Ishikawa (cell line): ENCODE measurements at regions not wholly inside any gene's neighbourhood (a gene's known extent, or its start where the extent isn't known, plus 50 kb on each side); places are given as distances from the start of the nearest gene placed in this dataset.

Source experiments
- CEBPB ChIP-seq: IDR thresholded peaks from 2 replicates; pipeline ENCODE4 v1.6.1; 2012
- CREB1 ChIP-seq: IDR thresholded peaks from 2 replicates; pipeline ENCODE4 v1.6.1; 2012; ENCODE audit warnings: low read depth
- EGR1 ChIP-seq: IDR thresholded peaks from 2 replicates; pipeline ENCODE4 v1.6.1; 2012
- EP300 ChIP-seq: IDR thresholded peaks from 2 replicates; pipeline ENCODE4 v1.6.1; 2012; ENCODE audit warnings: borderline replicate concordance
- FOXM1 ChIP-seq: IDR thresholded peaks from 2 replicates; pipeline ENCODE4 v1.6.1; 2012; ENCODE audit warnings: low read depth, borderline replicate concordance
- MAX ChIP-seq: IDR thresholded peaks from 2 replicates; pipeline ENCODE4 v1.6.1; 2012
- NFIC ChIP-seq: IDR thresholded peaks from 2 replicates; pipeline ENCODE4 v1.6.1; 2012
- RAD21 ChIP-seq: IDR thresholded peaks from 2 replicates; pipeline ENCODE4 v1.6.1; 2012; ENCODE audit warnings: low read depth
- REST ChIP-seq: IDR thresholded peaks from 2 replicates; pipeline ENCODE4 v1.6.1; 2012; ENCODE audit warnings: low read depth, mild to moderate bottlenecking
- TAF1 ChIP-seq: IDR thresholded peaks from 2 replicates; pipeline ENCODE4 v1.6.1; 2012; ENCODE audit warnings: low read depth, mild to moderate bottlenecking
- TCF12 ChIP-seq: IDR thresholded peaks from 2 replicates; pipeline ENCODE4 v1.6.1; 2012; ENCODE audit warnings: low read depth
- TEAD4 ChIP-seq: IDR thresholded peaks from 2 replicates; pipeline ENCODE4 v1.6.1; 2012
- USF1 ChIP-seq: IDR thresholded peaks from 2 replicates; pipeline ENCODE4 v1.6.1; 2012
- YY1 ChIP-seq: IDR thresholded peaks from 2 replicates; pipeline ENCODE4 v1.6.1; 2012; ENCODE audit warnings: low read depth
- ZBTB7A ChIP-seq: IDR thresholded peaks from 2 replicates; pipeline ENCODE4 v1.6.1; 2012; ENCODE audit warnings: low read depth

- no peak for TF ChIP-seq FOXM1
- TF ChIP-seq ZBTB7A, result no peak
- no peak for TF ChIP-seq TAF1
- no peak for TF ChIP-seq MAX
- TF ChIP-seq TEAD4, result no peak
- TF ChIP-seq NFIC, result no peak
- no peak for TF ChIP-seq CEBPB
- no peak for TF ChIP-seq YY1
- no peak for TF ChIP-seq CREB1
- no peak for TF ChIP-seq REST
- TF ChIP-seq RAD21, result no peak
Measured at GRCh38 chr6:76707630-76708029, 635.2 kb upstream of the IMPG1 start.

GRCh38 chr6:76706631-76707030 is 634.2 kb upstream of the IMPG1 start:
- no peak for TF ChIP-seq NFIC
- no peak for TF ChIP-seq CEBPB
- no peak for TF ChIP-seq FOXM1
- TF ChIP-seq MAX, result no peak
- no peak for TF ChIP-seq RAD21
- no peak for TF ChIP-seq REST
- TF ChIP-seq TCF12, result no peak
- no peak for TF ChIP-seq CREB1
- TF ChIP-seq EGR1, result no peak

- no peak for TF ChIP-seq FOXM1
- no peak for TF ChIP-seq EP300
- TF ChIP-seq MAX, result no peak
- no peak for TF ChIP-seq REST
- no peak for TF ChIP-seq RAD21
- TF ChIP-seq ZBTB7A, result no peak
- no peak for TF ChIP-seq USF1
- no peak for TF ChIP-seq TAF1
- no peak for TF ChIP-seq EGR1
- no peak for TF ChIP-seq CREB1
- TF ChIP-seq NFIC, result no peak
- TF ChIP-seq TEAD4, result no peak
- no peak for TF ChIP-seq TCF12
- no peak for TF ChIP-seq YY1
- no peak for TF ChIP-seq CEBPB
Measured at GRCh38 chr6:76706086-76706485, 633.6 kb upstream of the IMPG1 start.

- TF ChIP-seq FOXM1 (no peak), CEBPB (peak; percentile 61; the same call in 1 of the 2 replicates)
Measured at GRCh38 chr6:76703786-76704185, 631.3 kb upstream of the IMPG1 start.

- TF ChIP-seq TCF12 (no peak), ZBTB7A (no peak), CREB1 (no peak)
Measured at GRCh38 chr6:76703285-76703684, 630.8 kb upstream of the IMPG1 start.

- TF ChIP-seq EP300 (no peak), EGR1 (no peak), TCF12 (no peak), RAD21 (no peak), ZBTB7A (no peak), YY1 (no peak), NFIC (no peak), CREB1 (no peak), FOXM1 (no peak), USF1 (no peak), TEAD4 (no peak), MAX (no peak), TAF1 (no peak), CEBPB (no peak)
Measured at GRCh38 chr6:76702187-76702586, 629.7 kb upstream of the IMPG1 start.
